GM19035 (cell line): ENCODE measurements at regions not wholly inside any gene's neighbourhood (a gene's known extent, or its start where the extent isn't known, plus 50 kb on each side); places are given as distances from the start of the nearest gene placed in this dataset.

ENCODE experiments used
- ATAC-seq: cut with Tn5 transposase; IDR thresholded peaks from one replicate; pipeline ENCODE4 v1.9.1; 2021; ENCODE audit not compliant: unreplicated experiment

DNA sequence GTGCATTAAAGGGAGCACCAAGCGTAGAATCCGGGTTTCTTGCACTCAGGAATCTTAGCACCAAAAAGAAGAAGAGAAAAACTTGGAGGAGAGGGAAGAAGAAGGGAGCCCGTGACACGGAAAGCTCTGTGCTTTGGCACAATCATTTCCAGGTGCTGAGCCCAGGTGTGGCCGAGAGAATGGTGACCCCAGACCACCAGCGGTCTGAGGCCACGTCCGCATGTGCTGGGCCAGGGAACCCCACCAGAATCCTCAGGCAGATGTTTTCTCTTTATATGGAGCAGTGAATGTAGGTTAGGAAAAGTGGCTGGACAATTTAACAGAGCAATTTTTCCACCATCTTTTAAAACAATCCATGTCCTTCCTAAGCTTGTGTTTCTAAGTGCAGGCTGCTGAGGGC, 520.9 kb downstream of the EPHA4 start:
- ATAC-seq, result no peak

DNA sequence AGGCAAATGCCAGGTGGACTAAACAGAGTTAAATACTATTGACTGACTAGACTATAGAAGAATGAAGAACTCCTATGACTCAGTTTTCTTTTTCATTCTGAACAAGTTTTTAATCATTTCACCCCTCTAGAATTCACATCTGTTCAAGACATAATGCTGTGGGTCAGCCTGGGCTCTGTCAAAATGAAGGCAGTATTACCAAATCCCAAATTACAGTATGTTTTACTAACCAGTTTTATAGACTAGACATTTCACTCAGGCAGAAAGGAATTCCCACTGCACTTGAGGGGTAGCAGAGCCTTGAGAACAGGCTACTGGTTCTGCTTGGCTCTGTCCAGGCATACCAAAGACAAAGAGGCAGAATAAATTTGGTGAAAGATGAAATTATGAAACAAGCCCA, 511.7 kb downstream of the EPHA4 start:
- no peak for ATAC-seq

DNA sequence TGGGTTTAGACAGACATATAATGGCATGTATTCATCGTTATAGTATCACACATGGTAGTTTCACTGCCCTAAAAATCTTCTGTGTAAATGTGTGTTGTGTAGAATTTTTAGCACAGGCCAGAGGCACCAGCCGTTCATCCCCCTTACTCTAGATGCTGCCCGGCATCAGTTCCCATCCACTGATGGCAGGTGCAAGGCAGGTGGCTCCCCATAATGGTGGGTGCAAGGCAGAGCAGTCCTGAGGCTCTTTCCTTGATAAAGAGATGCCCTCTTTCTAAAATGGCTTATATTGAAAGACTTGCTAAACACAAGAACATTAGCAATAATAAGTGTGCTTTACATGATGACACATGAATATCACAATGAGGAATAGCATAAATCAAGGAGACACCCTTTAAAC, 508.5 kb downstream of the EPHA4 start:
- no peak for ATAC-seq

DNA sequence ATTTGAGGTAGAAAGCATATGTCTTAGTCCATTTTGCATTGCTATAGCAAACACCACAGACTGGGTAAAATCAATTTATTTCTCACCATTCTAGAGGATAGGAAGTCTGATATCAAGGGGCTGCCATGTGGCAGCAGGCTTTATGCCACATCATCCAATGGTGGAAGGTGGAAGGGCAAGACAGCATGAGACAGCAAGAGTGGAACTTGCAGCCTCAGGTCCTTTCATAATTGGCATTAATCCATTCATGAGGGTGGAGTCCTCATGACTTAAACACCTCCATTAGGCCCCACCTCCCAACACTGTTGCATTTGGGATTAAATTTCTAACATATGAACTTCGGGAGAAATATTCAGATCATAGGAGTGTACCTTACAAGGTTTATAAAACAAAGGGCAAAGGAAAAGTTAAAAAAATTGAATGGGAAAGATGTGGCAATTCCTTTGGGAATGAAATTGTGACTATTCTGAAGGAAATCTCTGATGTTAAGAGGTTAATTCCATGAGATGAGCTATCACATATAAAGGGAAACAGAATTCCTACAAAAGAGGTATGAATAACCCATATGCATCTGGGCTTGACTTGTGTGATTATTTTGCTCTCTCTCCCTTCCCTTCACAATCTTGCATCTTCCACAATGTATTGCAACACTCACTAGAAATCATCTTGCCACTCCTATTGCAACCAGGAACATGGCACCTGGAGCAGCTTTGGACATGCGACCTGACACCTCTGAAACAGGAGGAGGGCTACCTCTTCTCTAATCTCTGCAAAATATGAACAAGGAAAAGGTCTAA, 507.8 kb downstream of the EPHA4 start:
- ATAC-seq, result no peak

DNA sequence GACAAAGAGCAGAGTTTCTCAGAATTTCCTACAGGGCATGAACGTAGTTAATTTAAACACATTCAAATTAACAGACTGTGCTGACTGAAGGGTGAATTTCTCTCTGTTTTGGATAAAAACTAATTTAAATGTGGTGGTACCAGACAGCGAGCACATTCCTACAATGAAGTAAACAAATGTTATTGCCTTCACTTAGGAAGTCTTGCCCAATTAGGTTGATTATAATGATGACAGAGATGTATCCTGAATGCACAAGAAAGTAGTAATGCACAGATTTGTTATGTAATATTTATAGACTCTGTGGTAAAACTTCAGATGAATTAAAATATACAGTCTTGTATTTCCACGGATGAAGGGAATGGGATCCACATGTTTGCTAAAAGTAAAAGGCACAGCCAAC, 507.2 kb downstream of the EPHA4 start:
- ATAC-seq, result no peak

DNA sequence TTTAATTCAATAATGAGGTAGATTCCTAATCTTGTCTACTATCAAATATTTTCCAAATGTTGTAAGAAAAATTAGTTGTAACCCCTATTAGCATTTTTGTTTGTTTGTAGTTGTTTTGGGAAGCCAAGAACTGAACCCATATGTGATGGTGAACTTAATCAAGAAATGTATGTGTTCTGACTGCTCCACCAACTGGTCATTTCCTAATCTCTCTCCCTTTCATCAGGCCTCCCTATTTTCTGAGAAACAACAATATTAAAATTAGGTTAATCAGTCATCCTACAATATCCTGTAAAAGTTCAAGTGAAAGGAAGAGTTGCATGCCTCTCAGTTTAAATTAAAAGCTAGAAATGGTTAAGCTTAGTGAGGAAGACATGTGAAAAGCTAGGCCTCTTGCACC, 504.0 kb downstream of the EPHA4 start:
- ATAC-seq, result no peak

DNA sequence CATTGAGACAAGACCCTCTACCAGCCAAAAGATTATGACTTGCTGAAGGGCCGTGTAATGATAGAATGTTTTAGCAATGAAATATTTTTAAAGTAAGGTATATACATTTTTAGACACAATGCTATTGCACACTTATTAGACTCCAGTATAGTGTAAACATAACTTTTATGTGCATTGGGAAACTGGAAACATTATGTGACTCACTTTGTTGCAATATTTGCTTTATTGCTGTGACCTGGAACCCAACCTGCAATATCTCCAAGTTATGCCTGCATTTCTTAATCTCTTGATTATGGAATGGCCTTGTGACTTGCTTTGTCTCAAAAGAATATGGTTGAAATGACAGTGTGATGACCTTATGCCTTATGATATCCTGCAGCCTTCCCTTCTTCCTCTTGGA, 502.0 kb downstream of the EPHA4 start:
- no peak for ATAC-seq

DNA sequence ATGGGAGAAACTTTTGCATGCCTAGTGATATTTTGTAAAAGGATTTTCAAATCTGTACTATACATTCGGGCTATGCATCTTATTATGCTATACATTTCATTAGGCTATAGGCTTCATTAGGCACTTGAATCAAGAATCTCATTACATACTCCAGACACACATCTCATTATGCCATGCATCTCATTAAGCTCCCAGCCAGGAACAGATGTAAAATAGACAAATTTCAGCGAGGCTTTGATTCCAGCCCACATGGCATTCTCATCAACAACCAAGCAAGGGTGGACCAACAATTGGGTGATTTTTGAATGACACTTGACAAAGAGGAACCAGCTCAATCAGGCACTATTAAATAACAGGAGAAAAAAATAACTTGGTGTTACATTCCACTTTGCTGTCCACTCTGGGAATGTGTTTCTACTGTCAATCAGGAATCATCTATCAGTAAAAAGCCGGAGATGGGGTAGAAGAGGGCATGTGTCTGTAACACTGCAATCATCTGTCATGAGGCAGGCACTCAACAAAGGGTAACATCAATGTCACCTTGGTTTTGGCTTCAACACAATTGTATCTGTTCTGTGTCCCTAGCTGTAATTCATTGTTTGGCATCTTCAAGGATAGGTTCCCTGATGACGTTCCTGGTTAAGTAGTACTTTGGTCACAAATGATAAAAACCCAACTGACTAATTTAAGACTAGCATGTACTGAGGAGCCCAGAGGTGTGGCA, 498.6 kb downstream of the EPHA4 start:
- ATAC-seq, result no peak

DNA sequence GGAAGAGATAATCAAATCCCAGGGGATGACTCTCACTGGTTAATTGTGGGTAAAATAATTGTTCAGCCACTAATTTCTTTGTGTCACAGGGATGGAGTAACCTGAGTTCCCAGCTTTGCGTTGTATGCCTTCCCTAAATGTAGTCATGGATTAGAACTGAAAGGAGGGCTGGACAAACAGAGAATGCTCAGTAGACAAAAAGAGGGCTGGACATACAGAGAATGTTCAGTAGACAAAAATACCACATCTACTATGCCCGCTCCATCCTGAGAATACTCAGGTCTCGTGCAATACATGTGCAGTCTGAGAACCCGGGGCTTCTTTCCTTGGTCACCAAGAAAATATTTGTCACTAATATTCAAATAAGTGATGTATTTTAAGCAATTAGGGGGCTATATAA, 497.9 kb downstream of the EPHA4 start:
- no peak for ATAC-seq

DNA sequence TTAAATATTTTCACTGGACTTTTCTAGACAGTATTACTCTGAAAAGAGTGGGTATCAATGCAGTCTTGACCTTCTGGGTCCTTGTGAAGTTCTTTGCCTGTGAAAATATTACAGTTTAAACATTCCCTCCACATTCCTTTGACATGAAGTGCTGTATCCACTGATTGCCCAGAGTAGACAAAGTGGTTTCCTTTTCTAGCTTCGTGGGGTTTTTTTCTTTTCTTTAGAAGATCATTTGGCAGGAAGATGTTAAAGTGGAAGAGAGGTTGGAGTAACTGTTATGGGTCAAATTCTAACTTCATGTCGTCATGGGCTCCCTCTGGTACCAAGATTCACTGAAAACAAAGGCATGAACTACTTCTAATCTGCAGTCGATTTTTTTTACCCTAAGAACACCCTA, 496.9 kb downstream of the EPHA4 start:
- no peak for ATAC-seq

DNA sequence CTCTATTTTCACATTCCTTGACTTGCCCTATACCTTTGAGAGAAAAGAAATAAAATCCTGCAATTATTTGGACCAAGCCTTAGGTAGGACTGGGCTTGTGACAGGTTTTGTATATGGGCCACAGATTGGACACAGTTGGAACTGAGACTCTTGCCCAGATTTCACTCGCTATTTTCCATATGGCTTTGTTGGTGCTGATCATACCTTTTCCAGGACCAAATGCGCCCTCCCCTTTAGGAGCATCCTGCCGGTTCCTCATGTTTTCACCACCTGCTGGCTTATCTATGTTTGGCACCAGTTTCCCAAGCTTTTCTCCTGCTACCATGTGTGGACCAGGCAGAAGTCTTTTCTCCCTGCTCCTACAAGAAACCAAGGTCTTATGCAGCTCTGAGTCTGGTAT, 494.9 kb downstream of the EPHA4 start:
- ATAC-seq, result no peak

DNA sequence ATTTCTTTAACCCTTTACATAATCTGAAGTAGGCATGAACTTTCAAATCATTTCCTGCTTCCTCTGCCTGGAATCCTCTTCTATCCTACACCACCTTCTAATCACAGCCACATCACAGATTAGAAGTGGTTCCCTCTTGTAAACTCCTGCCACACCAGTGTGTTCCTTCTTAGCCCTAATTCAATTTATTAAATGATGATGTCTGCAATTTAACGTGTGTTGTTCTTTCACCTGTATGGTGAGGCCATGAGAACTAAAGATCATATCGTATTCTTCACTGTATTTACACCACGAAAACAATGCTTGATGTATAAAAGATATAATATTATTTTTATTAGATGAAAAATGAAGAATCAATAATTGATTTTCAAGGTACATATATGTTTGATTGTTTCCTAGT, 494.3 kb downstream of the EPHA4 start:
- no peak for ATAC-seq

DNA sequence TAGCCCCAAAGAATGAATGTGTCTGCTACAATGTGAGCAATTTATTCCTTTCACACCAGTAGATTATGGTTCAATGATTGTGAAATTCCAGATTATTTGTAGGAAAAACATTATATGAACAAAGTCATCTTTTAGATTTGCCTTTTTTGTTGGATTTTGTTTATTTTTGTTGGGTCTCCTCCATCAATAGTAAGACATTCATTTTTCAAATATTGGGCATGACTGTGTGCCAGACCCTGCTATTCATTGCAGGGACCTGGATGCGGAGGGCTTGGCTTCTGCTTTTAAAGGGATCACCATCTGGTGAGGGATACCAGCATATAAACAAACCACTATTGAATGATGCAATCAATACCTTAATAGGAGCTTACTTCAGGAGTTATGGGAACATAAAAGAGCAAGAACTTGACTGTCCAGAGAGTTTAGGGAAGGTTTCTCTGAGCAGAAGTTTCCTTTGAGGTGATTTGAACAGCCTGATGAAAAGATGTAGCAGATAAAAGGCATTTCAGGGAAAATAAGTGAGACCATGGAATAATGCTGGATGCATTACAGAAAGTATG, 486.7 kb downstream of the EPHA4 start:
- ATAC-seq, result no peak

DNA sequence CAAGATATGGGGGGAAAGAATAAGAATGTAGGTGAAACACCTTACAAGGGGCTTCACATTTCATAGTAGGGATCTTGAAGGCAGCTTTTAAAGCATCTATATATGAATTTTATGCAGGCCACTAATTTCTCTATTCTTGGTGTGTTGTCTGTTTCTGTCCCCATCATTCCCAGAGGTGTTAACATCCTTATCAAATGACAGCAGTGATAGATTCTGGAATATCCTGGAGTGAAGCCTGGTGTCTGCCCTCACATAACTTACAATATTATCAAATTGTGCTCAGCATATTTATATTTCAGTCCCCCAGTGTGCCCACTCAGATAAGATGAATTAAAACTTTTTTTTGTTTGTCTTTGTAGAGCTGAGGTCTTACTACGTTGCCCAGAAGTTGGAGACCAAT, 486.2 kb downstream of the EPHA4 start:
- ATAC-seq, result no peak

DNA sequence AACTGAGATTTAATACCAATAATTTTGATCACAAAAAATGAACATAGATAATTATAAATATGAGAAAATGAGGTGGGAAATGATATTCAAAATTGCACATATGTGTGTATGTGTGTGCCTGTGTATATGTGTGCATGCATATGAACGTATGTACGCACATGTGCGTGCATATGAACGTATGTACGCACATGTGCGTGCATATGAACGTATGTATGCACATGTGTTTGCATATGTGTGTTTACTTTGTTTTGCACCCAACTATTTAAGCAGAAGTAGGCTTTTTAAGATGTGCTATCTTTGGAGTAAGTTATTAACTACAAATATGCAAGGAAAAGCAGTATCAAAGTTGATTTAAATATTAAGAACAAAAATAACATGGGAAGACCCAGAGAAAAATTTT, 484.3 kb downstream of the EPHA4 start:
- no peak for ATAC-seq

DNA sequence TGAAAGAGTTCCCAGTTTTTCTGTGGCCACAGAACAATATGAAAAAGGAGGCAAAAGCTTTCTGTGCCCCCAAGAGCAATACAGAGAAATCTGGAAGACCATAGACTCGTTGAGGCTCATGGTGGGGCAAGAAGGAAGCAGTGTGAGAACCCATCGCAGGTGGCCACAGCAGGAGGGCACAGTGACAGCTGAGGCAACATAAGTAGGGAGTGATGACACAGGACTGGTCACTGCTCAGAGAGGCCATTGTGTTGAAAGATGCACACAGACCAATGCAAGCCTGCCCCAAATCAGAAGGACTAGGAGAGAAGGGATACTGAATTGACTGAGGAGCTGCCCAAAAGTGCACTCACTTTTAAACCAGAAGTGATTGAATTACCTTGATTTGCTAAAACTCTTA, 483.6 kb downstream of the EPHA4 start:
- ATAC-seq, result no peak

DNA sequence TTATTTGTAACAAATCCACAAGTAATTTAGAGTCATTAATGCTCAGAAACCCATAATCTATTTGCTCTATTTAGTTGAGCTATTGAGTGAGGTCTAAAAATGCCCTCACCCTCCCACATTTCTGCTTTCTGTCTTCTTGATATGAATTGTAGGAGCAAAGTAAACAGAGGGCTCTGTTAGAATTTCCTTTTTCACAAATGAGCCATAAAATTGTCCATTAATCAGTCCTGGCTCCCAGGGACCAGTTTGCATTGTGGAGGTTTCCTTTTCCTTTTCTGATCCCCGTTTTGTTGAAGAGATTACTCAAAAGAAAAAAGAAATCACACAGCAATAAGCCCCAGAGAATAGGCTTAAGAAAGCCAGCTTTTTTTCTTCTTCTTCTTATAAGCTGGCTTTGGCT, 476.7 kb downstream of the EPHA4 start:
- ATAC-seq, result no peak

DNA sequence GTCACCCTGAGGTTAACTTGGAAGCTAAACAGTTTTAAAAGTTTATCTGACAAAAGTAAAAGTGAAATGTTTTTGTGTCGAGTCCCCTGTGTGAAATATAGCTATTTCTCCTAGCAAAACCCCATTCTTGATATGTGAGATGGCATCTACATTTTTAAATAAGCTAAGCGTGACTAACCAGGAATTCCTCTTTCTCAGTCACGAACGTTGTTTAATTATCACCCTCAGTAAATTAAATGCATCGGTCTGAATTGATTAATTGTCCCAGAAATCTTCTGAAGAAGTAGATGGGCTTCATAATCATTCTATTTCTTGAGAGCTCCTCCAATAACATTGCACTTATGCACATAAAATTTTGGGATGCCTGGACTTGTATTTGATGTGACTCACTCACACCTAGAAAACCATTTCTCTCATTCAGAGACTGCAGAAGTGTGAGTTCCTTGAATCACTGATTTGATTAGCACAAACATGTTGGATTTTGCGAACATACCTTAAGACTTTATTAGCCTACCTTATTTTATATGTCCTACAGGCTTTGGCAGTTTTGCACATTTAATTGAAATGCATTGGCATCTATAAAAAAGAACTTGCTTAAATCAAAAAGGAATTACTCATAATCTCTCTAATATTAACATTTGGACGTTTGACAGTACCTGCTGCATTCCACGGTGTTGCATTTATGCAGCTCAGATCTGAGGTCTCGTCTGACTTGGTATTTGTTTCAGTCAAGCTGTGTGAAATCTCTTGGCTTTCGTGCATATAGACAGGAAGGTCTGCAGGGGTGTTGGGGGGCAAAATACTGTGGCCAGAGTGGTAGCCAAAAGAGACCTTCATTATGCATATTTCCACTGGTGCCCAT, 475.2 kb downstream of the EPHA4 start:
- no peak for ATAC-seq

DNA sequence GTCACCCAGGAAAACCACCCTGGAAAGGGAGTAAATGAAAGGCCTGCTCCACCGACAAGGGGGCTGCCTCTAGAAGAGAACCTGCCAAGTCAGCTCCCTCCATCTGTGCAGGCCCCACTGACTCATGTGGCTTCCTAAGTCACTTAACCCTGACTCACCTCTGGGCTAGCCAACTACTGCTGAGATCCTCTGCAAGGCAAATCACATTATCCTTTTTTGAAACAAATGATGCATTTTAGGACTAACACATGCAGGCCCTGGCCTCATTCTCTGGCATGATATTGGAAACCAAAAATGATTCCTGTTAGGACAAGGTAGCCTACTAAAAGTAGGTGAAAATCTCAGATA, 474.6 kb downstream of the EPHA4 start:
- ATAC-seq, result no peak

DNA sequence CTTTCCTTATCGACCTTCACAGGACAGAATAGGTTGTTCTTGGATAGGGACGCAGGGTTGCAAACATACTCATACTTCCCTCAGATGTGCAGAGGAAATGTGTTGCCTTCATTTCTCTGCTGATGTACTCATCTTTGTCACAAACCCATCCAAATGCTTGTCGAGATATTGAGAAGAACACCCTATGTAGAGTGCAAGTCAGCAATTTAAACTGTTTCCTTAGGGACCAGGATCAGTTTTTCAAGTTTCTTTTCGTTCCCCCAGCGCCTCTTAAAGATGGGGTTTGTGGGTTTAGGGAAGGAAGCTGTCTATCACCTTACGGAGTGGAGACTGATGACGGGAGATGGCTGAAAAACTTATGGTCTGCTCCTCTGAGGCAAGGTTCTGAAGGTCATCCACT, 474.2 kb downstream of the EPHA4 start:
- ATAC-seq, result no peak

DNA sequence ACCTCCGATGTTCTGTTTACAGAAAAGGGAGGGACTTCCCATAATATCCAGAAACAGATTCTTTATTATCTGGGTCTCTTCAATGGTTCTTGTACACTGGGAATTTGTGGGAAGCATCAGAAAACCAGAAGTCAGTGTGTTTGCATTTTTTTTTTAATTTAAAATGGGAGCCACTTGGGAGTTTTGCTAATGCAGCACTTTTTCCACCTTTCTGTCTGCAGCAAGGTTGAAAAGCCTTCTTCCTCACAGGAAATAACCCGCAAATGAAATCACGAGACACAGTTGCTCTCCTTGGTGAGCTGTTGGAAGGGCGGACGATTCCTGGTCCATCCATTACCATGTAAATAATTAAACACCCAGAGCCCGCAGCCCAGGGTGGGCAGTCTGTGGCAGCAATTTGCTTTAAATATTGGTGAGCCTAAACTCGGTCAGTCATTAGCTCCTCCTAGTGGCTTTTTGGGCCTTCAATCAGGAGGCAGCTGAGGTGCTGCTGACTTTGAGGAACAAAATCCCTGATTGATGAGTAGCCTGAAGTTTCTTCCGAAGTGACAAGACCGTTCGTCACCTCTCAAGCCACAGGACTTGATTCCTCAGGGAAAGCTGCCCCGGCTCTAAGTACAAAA, 471.5 kb downstream of the EPHA4 start:
- ATAC-seq, result no peak
